Parathyroid adenoma (tissue), 2 donors: ENCODE measurements at regions not wholly inside any gene's neighbourhood (a gene's known extent, or its start where the extent isn't known, plus 50 kb on each side); places are given as distances from the start of the nearest gene placed in this dataset.
"Not testable (repeated sequence)": the region's sequence is repeated elsewhere in the genome, so short reads cannot be mapped to it uniquely, and the experiment has no call there.

Experiments
- H2AFZ ChIP-seq: fragments of 300-600 bp; sonication (generic); one replicate; pipeline ENCODE4 v1.7.0; 2017; ENCODE audit warnings: antibody characterized with exemption, mild to moderate bottlenecking
- H3K27ac ChIP-seq: fragments of 300-600 bp; sonication (generic); one replicate; pipeline ENCODE4 v1.7.0; 2017
- H3K27me3 ChIP-seq: fragments of 300-600 bp; sonication (generic); one replicate; pipeline ENCODE4 v1.7.0; 2017; ENCODE audit warnings: low read length; ENCODE audit not compliant: control insufficient read depth, insufficient read depth
- H3K36me3 ChIP-seq: fragments of 300-600 bp; sonication (generic); one replicate; pipeline ENCODE4 v1.7.0; 2017; ENCODE audit warnings: low read length; ENCODE audit not compliant: control insufficient read depth, insufficient read depth
- H3K4me1 ChIP-seq: fragments of 300-600 bp; sonication (generic); one replicate; pipeline ENCODE4 v1.7.0; 2017; ENCODE audit warnings: control low read depth
- H3K4me2 ChIP-seq: fragments of 300-600 bp; sonication (generic); one replicate; pipeline ENCODE4 v1.7.0; 2017; ENCODE audit warnings: low read length
- H3K4me3 ChIP-seq: fragments of 300-600 bp; sonication (generic); one replicate; pipeline ENCODE4 v1.7.0; 2017; ENCODE audit warnings: low read depth, low read length
- H3K79me2 ChIP-seq: fragments of 300-600 bp; sonication (generic); one replicate; pipeline ENCODE4 v1.7.0; 2017; ENCODE audit warnings: control low read depth
- H3K9ac ChIP-seq: fragments of 300-600 bp; sonication (generic); one replicate; pipeline ENCODE4 v1.7.0; 2017; ENCODE audit warnings: mild to moderate bottlenecking
- H3K9me3 ChIP-seq: fragments of 300-600 bp; sonication (generic); one replicate; pipeline ENCODE4 v1.7.0; 2017; ENCODE audit warnings: low read length; ENCODE audit not compliant: control insufficient read depth
- CTCF ChIP-seq: fragments of 300-600 bp; sonication (generic); IDR thresholded peaks from one replicate; pipeline ENCODE4 v1.7.0; 2017; ENCODE audit warnings: antibody characterized with exemption, mild to moderate bottlenecking
- donor health status: primary hyperparathyroidism.

DNA sequence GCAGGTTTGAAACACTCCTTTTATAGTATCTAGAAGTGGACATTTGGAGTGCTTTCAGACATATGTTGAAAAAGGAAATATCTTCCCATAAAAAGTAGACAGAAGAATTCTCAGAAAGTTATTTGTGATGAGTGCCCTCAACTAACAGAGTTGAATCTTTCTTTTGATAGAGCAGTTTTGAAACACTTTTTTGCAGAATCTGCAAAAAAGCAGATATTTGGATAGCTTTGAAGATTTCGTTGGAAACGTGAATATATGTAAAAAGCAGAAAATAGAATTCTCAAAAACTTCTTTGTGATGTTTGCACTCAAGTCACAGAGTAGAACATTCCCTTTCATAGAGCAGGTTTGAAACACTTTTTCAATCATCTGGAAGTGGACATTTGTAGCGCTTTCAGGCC, 676.4 kb upstream of the ZNF337 start:
- not testable (repeated sequence) for H3K79me2 ChIP-seq, H3K36me3 ChIP-seq, H3K4me3 ChIP-seq, H3K9me3 ChIP-seq, H3K27me3 ChIP-seq, H3K27ac ChIP-seq, H2AFZ ChIP-seq, H3K4me1 ChIP-seq, H3K4me2 ChIP-seq, H3K9ac ChIP-seq

- Histone ChIP-seq H3K27ac (no peak overlapping the region), H3K9me3 (no peaks in the 10 kb centered on the region)
- TF ChIP-seq CTCF, result no peak
Measured at GRCh38 chr20:26354511-26354910, 657.9 kb upstream of the ZNF337 start.

DNA sequence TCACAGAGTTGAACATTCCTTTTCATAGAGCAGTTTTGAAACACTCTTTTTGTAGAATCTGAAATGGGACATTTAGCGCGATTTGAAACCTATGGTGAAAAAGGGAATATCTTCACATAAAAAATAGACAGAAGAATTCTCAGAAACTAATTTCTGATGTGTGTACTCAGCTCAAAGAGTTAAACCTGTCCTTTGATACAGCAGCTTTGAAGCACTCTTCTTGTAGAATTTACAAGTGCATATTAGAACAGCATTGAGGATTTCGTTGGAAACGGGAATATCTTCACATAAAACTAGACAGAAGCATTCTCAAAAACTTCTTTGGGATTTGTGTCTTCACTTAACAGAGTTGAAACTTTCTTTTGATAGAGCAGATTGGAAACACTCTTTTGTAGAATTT, 650.7 kb upstream of the ZNF337 start:
- Histone ChIP-seq H3K79me2 (no peaks in the 10 kb centered on the region), H3K4me2 (no peak overlapping the region), H3K9ac (no peak overlapping the region), H3K27ac (no peak overlapping the region), H3K36me3 (no peaks in the 10 kb centered on the region), H3K4me1 (no peaks in the 10 kb centered on the region), H3K27me3 (no peaks in the 10 kb centered on the region), H3K9me3 (no peaks in the 10 kb centered on the region), H3K4me3 (no peak overlapping the region), H2AFZ (no peak overlapping the region)
- no peak for TF ChIP-seq CTCF

More at GRCh38 chr20:26354511-26354910, 657.9 kb upstream of the ZNF337 start:
- Histone ChIP-seq H3K27me3 (no peaks in the 10 kb centered on the region), H3K9ac (no peak overlapping the region), H3K79me2 (no peaks in the 10 kb centered on the region), H3K4me1 (no peaks in the 10 kb centered on the region), H3K36me3 (no peaks in the 10 kb centered on the region), H2AFZ (no peak overlapping the region), H3K4me3 (no peak overlapping the region), H3K4me2 (no peak overlapping the region)

- H3K4me2 ChIP-seq, H3K36me3 ChIP-seq, H3K27ac ChIP-seq, H3K27me3 ChIP-seq, H3K9me3 ChIP-seq, H2AFZ ChIP-seq, H3K4me3 ChIP-seq, H3K9ac ChIP-seq, H3K79me2 ChIP-seq, H3K4me1 ChIP-seq: not testable (repeated sequence)
Measured at GRCh38 chr20:26340460-26341065, 643.9 kb upstream of the ZNF337 start.

- H2AFZ ChIP-seq, result no peak overlapping the region
- no peaks in the 10 kb centered on the region for H3K9me3 ChIP-seq
- H3K9ac ChIP-seq, result no peak overlapping the region
- H3K79me2 ChIP-seq, result no peaks in the 10 kb centered on the region
- H3K27ac ChIP-seq, result no peak overlapping the region
- H3K27me3 ChIP-seq, result no peaks in the 10 kb centered on the region
- no peak for TF ChIP-seq CTCF
- no peaks in the 10 kb centered on the region for H3K36me3 ChIP-seq
- no peak overlapping the region for H3K4me2 ChIP-seq
- H3K4me1 ChIP-seq, result no peaks in the 10 kb centered on the region
- H3K4me3 ChIP-seq, result no peak overlapping the region
Measured at GRCh38 chr20:26324177-26324576, 627.5 kb upstream of the ZNF337 start.

DNA sequence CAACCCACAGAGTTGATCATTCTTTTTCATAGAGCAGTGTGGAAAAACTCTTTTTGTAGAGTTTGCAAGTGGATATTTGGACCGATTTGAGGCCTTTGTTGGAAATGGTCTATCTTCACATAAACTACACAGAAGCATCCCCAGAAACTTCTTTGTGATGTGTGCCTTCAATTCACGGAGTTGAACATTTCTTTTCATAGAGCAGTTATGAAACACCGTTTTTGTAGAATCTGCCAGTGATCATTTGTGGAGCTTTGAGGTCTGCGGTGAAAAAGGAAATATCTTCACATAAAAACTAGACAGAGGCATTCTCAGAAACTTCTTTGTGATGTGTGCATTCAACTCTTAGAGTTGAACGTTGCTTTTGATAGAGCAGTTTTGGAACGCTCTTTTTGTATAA, 618.4 kb upstream of the ZNF337 start:
- no peak overlapping the region for H3K27ac ChIP-seq
- no peak overlapping the region for H3K4me2 ChIP-seq
- H2AFZ ChIP-seq, result no peak overlapping the region
- no peaks in the 10 kb centered on the region for H3K4me1 ChIP-seq
- no peaks in the 10 kb centered on the region for H3K9me3 ChIP-seq
- no peak overlapping the region for H3K4me3 ChIP-seq
- no peak overlapping the region for H3K9ac ChIP-seq
- no peaks in the 10 kb centered on the region for H3K79me2 ChIP-seq
- no peak for TF ChIP-seq CTCF
- no peaks in the 10 kb centered on the region for H3K36me3 ChIP-seq
- no peaks in the 10 kb centered on the region for H3K27me3 ChIP-seq

GRCh38 chr20:26309720-26310119, 613.1 kb upstream of the ZNF337 start:
- not testable (repeated sequence) for H3K36me3 ChIP-seq, H3K9ac ChIP-seq, H3K4me1 ChIP-seq, H3K27ac ChIP-seq, H3K4me2 ChIP-seq, H3K4me3 ChIP-seq, H2AFZ ChIP-seq, H3K79me2 ChIP-seq, H3K9me3 ChIP-seq, H3K27me3 ChIP-seq
